GM21786 (cell line): ENCODE measurements at regions not wholly inside any gene's neighbourhood (a gene's known extent, or its start where the extent isn't known, plus 50 kb on each side); places are given as distances from the start of the nearest gene placed in this dataset.

Experiments
- ATAC-seq: cut with Tn5 transposase; IDR thresholded peaks from one replicate; pipeline ENCODE4 v1.9.1; 2021; ENCODE audit not compliant: unreplicated experiment

DNA sequence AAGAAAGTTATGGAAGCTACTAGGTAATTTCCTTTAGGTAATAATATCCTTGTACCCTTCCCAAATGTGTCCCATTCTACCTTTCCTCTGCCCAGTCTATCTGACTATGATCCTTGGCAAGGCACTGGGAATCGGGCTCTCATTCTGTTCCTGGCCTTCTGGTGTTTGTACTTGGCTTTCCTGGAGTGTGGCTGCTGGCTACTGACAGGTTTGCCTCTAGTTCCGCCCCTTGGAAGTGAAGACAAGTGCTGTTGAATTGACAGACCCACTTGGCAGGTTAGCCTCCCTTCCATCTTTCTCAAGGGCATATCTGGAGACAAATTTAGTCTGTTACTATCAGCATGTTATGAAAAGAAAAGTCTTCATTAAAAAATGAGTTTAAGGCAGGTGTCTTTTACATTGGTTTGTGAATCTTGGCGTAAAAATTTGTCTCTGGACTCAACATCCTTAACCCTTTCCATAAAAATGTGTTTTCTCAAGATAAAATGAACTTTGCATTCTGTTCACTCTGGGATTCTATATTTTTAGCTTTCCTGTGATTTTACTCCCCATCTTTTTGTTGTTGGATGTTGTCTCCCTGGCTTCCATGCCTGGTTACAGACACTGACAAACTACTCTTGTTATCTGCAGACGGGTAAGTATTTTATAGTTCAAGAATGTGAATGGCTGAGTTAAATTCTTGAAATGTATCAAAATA, 287.4 kb upstream of the PDGFD start:
- ATAC-seq = no peak

DNA sequence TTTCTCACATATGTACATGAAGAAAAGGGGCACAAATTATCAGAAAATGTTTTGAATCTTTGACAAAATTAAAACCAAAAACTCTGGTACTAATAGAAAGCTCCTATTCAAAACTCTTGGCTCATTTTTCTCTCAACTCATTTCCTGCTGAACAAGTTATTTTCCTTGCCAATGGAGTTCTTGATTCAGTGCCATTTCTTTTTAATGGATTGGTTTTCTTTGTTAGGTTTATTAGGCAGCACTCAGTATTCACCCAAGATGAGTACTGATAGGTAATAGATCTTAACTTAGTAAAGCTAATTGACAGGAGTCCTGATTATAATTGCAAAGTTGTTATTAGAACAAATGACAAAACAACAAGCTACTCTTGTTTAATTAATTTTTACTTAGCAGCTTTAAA, 279.4 kb upstream of the PDGFD start:
- no peak for ATAC-seq

DNA sequence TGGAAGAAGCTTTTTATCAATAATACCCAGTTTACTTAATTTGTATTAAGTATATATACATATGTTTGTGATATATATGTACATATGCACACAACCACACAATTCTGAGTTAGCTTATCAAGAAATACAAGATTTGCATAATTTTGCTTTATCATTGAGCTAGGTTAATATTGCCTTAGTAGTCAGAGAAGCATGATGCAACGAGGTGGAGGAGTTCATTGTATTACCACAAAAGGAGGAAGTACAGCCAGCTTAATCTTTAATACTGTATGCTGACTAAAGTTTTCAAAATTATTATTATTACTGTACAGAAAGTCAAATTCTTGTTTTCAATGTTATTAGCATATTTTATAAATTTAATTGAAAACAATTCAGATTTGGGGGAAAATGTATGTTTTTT, 278.4 kb upstream of the PDGFD start:
- no peak for ATAC-seq

DNA sequence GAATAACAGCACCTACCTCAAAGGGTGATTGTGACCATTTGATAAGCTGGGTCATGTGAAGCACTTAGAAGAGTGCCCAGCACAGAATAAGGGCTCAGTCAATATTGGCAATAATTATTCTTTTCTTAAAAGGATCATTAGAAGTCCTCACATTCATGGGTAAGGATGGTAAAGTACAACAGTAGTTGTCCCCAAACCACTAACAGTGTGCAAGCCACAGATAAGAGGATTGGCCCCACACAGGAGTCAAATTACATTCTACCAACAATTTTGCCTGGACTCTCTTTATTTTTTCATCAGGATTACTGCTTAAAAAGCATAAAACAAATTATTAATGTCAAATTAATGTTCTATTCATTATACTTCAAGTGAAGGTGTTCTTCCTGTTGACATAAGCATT, 271.5 kb upstream of the PDGFD start:
- ATAC-seq = no peak

DNA sequence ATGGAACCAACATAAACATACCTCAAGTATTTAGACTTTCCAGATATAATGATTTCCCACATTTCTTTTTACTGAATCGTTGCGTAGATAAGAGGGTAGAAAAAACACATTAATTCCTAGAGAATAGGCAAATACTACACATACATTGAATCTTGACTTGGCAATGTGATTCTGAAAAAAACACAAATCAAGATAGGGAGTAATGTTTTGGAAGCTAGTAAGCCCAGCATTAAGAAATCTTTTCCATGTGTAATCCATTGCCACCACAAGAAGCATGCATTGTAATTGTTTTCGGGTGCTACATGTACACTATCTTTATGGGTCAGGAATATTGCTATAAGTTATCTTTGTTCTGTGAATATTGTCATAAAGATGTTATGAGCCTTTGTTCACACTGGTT, 269.8 kb upstream of the PDGFD start:
- no peak for ATAC-seq

DNA sequence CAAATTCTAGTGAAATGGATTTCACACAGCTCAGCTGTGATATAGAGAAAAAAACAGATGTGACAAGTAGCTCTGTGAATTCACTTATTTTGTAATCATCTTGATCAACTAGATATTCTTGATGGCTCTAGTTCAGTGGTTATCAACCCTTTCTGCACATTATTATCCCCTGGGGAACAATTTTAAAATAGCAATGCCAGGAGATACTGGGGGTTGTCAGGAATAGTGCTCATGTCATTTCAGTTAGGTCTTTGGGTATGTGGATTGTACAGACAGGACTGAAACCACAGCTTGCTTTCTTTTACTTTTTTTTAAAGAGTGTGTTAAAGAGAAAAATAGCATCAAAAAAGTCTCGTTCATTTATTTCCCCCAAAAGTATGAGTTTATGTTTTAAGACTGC, 269.0 kb upstream of the PDGFD start:
- ATAC-seq = no peak

DNA sequence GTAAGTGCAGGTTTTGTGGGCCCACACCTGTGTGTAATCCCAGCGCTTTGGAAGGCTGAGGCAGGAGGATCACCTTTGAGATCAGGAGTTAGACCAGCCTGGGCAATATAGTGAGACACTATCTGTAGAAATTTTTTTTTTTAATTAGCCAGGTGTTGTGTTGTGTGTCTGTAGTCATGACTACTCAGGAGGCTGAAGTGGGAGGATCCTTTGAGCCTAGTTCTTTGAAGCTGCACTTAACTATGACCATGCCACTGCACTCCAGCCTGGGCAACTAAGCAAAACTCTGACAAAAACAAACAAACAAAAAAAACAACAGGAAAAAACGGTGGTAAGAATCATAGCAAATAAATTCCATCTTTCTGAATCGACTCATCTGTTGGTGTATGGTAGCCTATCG, 268.6 kb upstream of the PDGFD start:
- ATAC-seq = no peak

DNA sequence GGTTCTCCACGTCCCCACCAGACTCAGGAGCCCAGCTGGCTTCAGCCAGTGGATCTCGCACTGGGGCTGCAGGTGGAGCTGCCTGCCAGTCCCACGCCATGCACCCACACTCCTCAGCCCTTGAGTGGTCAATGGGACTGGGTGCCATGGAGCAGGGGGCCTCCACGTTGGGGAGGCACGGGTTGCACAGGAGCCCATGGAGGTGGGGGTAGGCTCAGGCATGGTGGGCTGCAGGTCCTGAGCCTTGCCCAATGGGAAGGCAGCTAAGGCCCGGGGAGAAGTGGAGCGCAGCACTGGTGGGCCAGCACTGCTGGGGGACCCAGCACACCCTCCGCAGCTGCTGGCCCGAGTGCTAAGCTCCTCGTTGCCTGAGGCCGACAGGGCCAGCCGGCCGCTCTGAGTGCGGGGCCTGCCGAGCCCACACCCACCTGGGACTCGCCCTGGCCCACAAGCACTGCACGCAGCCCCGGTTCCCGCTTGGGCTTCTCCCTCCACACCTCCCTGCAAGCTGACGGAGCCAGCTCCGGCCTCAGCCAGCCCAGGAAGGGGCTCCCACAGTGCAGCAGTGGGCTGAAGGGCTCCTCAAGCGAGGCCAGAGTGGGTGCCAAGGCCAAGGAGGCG, 258.5 kb upstream of the PDGFD start:
- ATAC-seq = no peak

DNA sequence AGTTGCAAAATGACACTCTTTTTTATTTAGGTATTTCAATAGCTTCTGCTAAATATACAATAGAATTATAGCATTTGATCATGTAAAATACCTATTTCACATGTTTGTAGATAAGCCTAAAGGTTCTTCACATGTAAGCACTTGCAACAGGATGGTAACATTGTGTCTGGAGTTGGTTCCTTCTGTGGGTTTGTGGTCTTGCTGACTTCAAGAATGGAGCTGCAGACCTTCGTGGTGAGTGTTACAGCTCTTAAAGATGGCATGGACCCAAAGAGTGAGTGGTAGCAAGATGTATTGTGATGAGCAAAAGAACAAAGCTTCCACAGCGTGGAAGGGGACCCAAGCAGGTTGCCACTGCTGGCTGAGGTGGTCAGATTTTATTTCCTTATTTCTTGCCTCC, 246.4 kb upstream of the PDGFD start:
- ATAC-seq = no peak

DNA sequence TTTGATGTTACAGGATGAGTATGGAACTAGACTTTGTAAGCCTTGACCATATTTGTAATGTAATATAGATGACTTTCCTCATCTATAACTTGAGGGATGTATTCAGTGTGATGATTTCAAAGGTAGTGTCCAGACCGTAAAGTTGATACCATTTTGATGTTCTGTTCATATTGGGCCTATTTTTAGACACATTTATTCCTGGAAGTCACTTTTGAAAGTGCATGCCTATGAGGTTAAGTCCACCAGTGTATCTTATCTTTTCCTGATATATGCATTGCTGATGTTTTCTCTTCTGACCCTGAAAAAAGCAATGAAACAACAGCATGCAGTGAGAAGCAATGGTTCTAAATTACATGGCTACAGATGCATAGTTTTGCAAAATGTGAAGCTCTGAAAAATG, 244.7 kb upstream of the PDGFD start:
- ATAC-seq = no peak

DNA sequence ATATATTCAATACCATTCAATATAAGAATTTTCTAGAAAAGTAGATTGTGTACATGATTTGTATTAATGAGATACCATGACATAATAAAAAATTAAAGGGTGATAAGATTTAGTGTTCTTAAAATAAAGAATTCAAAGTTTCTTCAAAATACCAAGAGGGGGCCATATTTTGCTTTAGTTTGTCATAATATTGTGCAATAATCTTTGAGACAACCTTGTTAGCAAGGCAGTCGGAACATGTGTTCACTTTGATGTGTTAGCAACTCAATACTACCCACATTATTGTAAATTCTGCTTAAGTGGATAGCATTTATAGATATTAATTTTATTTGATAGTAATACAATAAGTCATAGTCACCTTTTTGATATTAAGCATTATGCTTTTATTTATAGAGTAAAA, 241.3 kb upstream of the PDGFD start:
- ATAC-seq = no peak

DNA sequence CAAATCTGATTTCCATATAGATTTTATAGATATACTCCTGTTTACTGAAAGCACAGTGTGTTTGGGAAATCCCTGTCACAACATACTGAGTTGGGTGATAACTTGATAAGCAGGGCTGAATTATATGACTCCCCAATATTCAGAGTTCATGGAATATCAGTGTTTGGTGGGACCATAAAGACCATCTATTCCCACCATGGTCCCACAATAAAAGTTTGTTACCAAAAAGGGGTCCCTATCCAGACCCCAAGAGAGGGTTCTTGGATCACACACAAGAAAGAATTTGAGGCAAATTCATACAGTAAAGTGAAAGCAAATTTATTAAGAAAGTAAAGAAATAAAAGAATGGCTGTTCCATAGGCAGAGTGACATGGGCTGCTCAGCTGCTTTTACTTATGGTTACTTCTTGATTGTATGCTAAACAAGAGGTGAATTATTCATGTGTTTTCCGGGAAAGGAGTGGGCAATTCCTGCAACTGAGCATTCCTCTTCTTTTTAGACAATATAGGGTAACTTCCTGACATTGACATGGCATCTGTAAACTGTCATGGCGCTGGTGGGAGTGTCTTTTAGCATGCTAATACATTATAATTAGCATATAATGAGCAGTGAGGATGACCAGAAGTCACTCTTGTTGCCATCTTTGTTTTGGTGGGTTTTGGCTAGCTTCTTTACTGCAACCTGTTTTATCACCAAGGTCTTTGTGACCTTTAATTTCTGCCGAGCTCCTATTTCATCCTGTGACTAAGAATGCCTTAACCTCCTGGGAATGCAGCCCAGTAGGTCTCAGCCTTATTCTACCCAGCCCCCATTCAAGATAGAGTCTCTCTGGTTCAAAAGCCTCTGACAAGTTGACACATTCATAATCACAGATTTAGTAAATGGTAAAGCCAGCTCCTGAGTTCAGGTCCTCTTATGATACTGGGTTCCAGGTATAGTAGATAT, 240.6 kb upstream of the PDGFD start:
- no peak for ATAC-seq

DNA sequence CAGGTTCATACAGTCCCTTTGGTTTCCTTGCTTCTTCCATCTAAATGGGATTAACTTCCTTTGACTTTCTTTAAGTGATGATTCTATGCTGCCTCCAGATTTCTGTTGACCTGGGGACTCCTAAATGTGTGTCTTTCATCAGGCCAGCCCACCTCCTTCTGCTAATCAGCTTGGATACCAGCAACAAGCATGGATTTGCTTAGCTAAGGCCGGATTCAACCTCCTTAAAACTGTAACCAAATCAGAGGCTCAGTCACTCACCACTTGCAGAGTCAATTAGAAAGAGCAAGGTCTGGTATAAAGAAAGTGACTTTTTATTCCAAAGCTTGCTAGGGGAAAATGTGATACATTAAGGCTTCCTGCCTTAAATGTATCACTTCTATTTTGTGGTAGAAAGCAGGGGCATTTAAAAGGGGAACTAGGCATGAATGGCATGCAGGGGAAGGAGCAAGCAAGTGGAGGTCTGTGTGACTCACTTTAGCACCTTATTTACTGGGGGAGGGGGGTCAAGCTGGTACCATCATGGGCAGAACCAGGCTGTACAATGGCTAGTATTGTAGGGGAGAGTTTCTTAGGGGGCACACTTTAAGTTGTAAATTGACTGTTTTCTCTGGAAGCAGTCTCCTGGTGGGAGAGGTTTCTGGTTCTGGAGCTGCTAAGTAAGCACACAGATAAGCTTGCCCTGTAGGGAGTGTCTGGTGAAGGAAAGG, 239.0 kb upstream of the PDGFD start:
- ATAC-seq = peak; percentile 53

DNA sequence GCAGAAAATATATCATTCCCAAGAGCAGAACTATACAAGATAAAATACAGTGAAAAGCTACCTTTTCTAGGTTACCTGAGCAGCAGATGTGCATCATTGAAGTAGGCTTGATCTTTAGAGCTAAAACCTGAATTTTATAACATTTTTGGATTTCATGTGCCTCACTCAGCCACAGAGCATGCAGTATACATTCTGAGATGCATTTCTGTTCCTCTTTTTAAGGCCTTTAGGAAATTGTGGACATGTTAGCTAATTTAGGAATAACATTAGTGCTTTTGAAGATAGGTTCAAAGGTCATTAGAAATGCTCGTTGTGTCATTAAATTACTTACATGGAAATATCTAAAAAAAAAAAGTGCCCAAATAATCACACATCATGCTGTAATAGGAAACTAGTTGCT, 230.6 kb upstream of the PDGFD start:
- no peak for ATAC-seq

DNA sequence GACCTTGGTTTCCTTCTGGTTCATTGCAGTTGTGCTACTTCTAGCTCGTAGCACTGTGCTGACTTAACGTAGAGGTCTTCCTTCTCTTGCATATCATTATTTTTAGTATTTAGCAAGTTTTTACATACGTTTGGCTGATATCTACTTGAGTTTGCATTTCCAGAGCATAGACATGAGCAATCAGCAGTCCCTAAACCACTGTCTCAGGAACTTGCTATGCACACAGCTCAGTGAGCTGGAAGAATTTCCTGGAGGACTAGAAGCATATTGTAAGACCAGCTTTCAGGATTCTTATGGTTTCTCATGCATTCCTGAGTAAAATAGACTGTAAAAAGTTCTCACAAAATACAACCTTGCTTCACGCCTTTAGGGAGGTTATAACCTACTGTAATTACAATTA, 226.7 kb upstream of the PDGFD start:
- ATAC-seq = no peak

DNA sequence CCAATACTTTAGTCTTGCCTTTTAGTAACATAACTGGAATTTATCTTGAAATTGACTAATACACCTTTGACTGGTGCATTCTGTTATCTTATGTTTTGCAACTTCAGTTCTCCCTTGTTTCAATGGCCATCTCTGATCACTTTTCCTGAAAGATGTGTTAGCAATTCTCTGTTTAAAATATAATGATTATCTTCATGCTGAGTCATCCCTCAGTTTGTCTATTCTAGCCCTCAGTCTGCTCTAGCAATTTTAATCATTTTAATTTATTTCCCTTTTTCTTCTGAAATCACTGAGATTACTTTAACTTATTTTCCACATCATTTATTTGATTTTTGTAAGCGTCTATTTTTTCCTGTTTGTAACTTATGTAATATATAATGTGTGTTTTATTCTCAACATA, 221.9 kb upstream of the PDGFD start:
- no peak for ATAC-seq

DNA sequence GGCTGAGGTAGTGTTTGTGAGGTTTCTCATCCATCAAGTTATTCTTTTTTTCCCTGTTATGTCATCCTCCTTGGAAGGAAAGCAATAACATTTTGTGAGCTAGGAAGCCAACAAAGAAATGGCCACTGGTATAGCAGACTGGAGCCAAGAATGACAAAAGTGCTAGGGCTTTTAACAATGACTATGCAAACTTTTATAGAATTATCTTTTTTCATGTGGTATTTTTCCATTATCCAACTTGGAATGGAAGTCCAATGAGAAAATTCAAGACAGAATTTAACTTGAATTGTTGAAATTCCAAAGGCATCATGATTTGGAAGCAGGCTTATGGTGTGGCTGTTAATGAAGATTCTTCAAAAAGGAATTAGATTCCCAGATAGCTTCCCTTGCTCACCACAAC, 216.4 kb upstream of the PDGFD start:
- ATAC-seq = no peak

DNA sequence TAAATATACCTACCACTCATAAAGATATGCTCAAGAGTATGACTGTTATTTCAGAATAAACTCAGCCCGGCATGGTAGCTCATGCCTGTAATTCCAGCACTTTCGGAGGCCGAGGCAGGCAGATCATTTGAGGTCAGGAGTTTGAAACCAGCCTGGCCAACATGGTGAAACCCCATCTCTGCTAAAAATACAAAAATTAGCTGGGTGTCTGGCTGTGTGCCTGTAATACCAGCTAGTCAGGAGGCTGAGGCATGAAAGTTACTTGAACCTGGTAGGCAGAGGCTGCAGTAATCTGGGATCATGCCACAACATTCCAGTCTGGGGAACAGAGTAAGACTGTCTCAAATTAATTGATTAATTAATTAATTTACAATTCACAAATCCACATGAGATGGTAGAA, 208.2 kb upstream of the PDGFD start:
- ATAC-seq = no peak

DNA sequence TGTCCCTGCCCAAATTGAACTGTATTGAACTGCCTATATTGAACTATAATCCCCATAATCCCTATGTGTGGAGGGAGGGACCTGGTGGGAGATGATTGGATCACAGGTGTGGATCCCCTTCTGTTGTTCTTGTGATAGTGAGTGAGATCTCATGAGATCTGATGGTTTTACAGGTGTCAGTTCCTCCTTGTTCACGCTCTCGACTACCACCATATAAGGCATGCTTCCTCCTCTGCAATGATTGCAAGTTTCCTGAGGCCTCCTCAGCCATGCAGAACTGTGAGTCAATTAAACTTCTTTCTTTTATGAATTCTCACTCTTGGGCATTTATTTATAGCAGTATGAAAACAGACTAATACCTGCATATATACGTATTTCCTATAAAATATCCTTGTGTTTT, 206.5 kb upstream of the PDGFD start:
- ATAC-seq = peak; percentile 68

DNA sequence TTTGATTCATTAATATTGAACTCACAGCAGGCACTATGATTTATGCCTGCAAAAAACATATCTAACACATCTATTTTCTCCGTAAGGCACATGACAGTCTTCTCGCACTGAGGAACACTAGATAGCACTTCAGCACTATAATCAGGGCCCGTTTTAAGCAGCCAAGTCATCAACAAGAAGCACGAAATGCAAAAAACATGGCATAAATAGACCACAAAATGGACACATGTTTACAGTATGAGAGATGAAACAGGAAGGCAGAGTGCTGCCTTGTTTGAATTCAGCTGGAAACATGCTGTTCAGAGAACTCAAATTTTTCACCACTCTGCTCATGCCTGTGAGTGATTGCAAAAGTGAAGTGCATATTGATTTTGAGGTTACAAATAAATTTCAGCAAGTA, 205.8 kb upstream of the PDGFD start:
- ATAC-seq = no peak

DNA sequence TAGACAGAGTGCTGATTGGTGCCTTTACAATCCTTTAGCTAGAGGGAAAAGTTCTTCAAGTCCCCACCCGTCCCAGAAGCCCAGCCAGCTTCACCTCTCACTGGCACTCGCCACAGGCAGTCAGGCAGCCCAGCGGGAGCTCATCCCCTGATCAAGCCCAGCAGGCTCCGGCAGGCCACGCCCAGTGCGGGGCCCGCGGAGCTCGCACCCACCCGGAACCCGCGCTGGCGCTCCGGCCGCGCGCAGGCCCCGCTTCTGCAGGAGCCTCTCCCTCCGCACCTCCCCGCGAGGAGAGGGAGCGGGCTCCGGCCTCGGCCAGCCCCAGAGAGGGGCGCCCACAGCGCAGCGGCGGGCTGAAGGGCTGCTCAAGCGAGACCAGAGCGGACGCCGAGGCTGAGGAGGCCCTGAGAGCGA, 202.4 kb upstream of the PDGFD start:
- ATAC-seq = no peak
